ENCODE measurements at regions not wholly inside any gene's neighbourhood (a gene's known extent, or its start where the extent isn't known, plus 50 kb on each side); places are given as distances from the start of the nearest gene placed in this dataset.

DNA sequence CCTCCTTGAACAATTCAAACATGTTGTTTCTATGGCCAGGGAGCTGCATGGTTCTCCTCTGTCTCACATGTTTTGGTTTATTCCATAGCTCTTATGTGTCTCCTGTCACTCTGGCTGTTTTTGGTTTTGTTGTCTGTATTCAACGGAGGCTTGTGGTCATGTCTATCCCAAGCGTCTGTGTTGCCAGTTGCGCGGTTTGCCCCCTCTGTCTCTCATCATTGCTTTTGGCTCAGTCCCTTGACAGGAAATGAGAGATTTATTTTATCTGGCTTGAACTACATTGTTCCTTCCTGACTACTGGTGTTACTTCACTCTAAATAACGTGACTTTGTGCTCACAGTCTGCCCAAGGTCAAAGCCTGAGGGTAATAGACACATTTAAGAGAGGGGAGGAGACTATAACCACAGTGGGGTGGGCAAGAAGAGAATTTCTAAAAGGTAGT lies 96.4 kb upstream of the SOX5 start (continued):
- TF ChIP-seq KLF6 (CRISPR knock-in tag; IDR thresholded peaks at IDR 0.05), result no peak
- no peak for TF ChIP-seq ISX (CRISPR knock-in tag; conservative IDR thresholded peaks at IDR 0.05)
- TF ChIP-seq SP140L (CRISPR knock-in tag; IDR thresholded peaks at IDR 0.05; ENCODE audit: borderline replicate concordance), result no peak
- 0 out of 2 replicates have a peak, but pooled peaks have one; percentile 37 for TF ChIP-seq SIX4 (CRISPR knock-in tag; IDR thresholded peaks at IDR 0.05)
- TF ChIP-seq, protein P1, sequence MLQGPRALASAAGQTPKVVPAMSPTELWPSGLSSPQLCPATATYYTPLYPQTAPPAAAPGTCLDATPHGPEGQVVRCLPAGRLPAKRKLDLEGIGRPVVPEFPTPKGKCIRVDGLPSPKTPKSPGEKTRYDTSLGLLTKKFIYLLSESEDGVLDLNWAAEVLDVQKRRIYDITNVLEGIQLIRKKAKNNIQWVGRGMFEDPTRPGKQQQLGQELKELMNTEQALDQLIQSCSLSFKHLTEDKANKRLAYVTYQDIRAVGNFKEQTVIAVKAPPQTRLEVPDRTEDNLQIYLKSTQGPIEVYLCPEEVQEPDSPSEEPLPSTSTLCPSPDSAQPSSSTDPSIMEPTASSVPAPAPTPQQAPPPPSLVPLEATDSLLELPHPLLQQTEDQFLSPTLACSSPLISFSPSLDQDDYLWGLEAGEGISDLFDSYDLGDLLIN (CRISPR knock-in tag; IDR thresholded peaks at IDR 0.05; ENCODE audit: borderline replicate concordance), result no peak
- TF ChIP-seq RFX1 (IDR thresholded peaks at IDR 0.05), result no peak
- TF ChIP-seq ZNF326 (CRISPR knock-in tag; IDR thresholded peaks at IDR 0.05; ENCODE audit: borderline replicate concordance), result no peak
- TF ChIP-seq, protein P2, sequence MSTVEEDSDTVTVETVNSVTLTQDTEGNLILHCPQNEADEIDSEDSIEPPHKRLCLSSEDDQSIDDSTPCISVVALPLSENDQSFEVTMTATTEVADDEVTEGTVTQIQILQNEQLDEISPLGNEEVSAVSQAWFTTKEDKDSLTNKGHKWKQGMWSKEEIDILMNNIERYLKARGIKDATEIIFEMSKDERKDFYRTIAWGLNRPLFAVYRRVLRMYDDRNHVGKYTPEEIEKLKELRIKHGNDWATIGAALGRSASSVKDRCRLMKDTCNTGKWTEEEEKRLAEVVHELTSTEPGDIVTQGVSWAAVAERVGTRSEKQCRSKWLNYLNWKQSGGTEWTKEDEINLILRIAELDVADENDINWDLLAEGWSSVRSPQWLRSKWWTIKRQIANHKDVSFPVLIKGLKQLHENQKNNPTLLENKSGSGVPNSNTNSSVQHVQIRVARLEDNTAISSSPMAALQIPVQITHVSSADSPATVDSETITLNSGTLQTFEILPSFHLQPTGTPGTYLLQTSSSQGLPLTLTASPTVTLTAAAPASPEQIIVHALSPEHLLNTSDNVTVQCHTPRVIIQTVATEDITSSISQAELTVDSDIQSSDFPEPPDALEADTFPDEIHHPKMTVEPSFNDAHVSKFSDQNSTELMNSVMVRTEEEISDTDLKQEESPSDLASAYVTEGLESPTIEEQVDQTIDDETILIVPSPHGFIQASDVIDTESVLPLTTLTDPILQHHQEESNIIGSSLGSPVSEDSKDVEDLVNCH (CRISPR knock-in tag; IDR thresholded peaks at IDR 0.05), result no peak
- TF ChIP-seq ZNF317 (CRISPR knock-in tag; IDR thresholded peaks at IDR 0.05), result no peak
- TF ChIP-seq RARA (CRISPR knock-in tag; IDR thresholded peaks at IDR 0.05), result peak; percentile 60; the same call in 1 of the 2 replicates
- TF ChIP-seq, protein P3, sequence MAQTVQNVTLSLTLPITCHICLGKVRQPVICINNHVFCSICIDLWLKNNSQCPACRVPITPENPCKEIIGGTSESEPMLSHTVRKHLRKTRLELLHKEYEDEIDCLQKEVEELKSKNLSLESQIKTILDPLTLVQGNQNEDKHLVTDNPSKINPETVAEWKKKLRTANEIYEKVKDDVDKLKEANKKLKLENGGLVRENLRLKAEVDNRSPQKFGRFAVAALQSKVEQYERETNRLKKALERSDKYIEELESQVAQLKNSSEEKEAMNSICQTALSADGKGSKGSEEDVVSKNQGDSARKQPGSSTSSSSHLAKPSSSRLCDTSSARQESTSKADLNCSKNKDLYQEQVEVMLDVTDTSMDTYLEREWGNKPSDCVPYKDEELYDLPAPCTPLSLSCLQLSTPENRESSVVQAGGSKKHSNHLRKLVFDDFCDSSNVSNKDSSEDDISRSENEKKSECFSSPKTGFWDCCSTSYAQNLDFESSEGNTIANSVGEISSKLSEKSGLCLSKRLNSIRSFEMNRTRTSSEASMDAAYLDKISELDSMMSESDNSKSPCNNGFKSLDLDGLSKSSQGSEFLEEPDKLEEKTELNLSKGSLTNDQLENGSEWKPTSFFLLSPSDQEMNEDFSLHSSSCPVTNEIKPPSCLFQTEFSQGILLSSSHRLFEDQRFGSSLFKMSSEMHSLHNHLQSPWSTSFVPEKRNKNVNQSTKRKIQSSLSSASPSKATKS (CRISPR knock-in tag; IDR thresholded peaks at IDR 0.05), result 0 out of 2 replicates have a peak, but pooled peaks have one; percentile 29
- TF ChIP-seq, protein P4, sequence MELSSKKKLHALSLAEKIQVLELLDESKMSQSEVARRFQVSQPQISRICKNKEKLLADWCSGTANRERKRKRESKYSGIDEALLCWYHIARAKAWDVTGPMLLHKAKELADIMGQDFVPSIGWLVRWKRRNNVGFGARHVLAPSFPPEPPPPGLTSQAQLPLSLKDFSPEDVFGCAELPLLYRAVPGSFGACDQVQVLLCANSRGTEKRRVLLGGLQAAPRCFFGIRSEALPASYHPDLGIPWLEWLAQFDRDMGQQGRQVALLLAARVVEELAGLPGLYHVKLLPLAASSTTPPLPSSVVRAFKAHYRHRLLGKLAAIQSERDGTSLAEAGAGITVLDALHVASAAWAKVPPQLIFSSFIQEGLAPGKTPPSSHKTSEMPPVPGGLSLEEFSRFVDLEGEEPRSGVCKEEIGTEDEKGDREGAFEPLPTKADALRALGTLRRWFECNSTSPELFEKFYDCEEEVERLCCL (CRISPR knock-in tag; IDR thresholded peaks at IDR 0.05; ENCODE audit: borderline replicate concordance), result no peak
- TF ChIP-seq SMAD9 (CRISPR knock-in tag; IDR thresholded peaks at IDR 0.05), result no peak
- TF ChIP-seq TAF15 (IDR thresholded peaks at IDR 0.05; ENCODE audit: low read depth, low read length, poor library complexity, severe bottlenecking), result no peak
- TF ChIP-seq, protein P5, sequence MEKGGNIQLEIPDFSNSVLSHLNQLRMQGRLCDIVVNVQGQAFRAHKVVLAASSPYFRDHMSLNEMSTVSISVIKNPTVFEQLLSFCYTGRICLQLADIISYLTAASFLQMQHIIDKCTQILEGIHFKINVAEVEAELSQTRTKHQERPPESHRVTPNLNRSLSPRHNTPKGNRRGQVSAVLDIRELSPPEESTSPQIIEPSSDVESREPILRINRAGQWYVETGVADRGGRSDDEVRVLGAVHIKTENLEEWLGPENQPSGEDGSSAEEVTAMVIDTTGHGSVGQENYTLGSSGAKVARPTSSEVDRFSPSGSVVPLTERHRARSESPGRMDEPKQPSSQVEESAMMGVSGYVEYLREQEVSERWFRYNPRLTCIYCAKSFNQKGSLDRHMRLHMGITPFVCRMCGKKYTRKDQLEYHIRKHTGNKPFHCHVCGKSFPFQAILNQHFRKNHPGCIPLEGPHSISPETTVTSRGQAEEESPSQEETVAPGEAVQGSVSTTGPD (CRISPR knock-in tag; IDR thresholded peaks at IDR 0.05), result no peak
- TF ChIP-seq ZNF180 (CRISPR knock-in tag; IDR thresholded peaks at IDR 0.05; ENCODE audit: borderline replicate concordance, low read depth), result no peak
- no peak for TF ChIP-seq DR1 (CRISPR knock-in tag; IDR thresholded peaks at IDR 0.05)
- no peak for TF ChIP-seq HNRNPLL (IDR thresholded peaks at IDR 0.05; ENCODE audit: low read depth, low read length, poor library complexity, severe bottlenecking)
- no peak for TF ChIP-seq TBX3 (IDR thresholded peaks at IDR 0.05; ENCODE audit: borderline replicate concordance)
- 0 out of 2 replicates have a peak, but pooled peaks have one; percentile 48 for TF ChIP-seq GTF3A (CRISPR knock-in tag; conservative IDR thresholded peaks at IDR 0.05)
- TF ChIP-seq SRF (IDR thresholded peaks at IDR 0.05; ENCODE audit: low read depth, low read length), result no peak
- 0 out of 2 replicates have a peak, but pooled peaks have one; percentile 39 for TF ChIP-seq ISL2 (CRISPR knock-in tag; IDR thresholded peaks at IDR 0.05)
- no peak for TF ChIP-seq ZMYM3 (CRISPR knock-in tag; IDR thresholded peaks at IDR 0.05)
- TF ChIP-seq NFATC3 (CRISPR knock-in tag; IDR thresholded peaks at IDR 0.05), result no peak

Data from HepG2 (cell line).